Activated B cell treated with CpG ODN at 0.5 μM for 24 hours (primary cell): ENCODE measurements at regions not wholly inside any gene's neighbourhood (a gene's known extent, or its start where the extent isn't known, plus 50 kb on each side); places are given as distances from the start of the nearest gene placed in this dataset.

Experiments
- ATAC-seq: fragments of 200-7000 bp; cut with Tn5 transposase; one replicate; pipeline ENCODE4 v1.10.0; 2021; ENCODE audit warnings: low read depth, mild to moderate bottlenecking, moderate library complexity
- CTCF ChIA-PET: fragments of 350-600 bp; sonication (Branson Sonifier 250); formaldehyde crosslinking; loops from one replicate; lab custom pipeline; 2021; ENCODE audit warnings: antibody characterized with exemption; lab: Charles Lee
- POLR2A ChIA-PET: fragments of 350-600 bp; sonication (Branson Sonifier 250); formaldehyde crosslinking; loops from one replicate; lab custom pipeline; 2021; ENCODE audit warnings: antibody characterized with exemption; lab: Charles Lee
- DNase-seq: peaks from one replicate; pipeline ENCODE4 v3.0.0; 2022
- H3K27ac Mint-ChIP-seq: one replicate; pipeline ENCODE4 v1.8.0; 2020; ENCODE audit warnings: mixed read lengths
- H3K27me3 Mint-ChIP-seq: one replicate; pipeline ENCODE4 v1.8.0; 2021; ENCODE audit warnings: mixed read lengths
- H3K36me3 Mint-ChIP-seq: one replicate; pipeline ENCODE4 v1.8.0; 2021; ENCODE audit warnings: low read depth, mixed read lengths
- H3K4me1 Mint-ChIP-seq: one replicate; pipeline ENCODE4 v1.8.0; 2021; ENCODE audit warnings: mixed read lengths
- H3K4me3 Mint-ChIP-seq: one replicate; pipeline ENCODE4 v1.8.0; 2020; ENCODE audit warnings: mild to moderate bottlenecking, mixed read lengths
- H3K9me3 Mint-ChIP-seq: one replicate; pipeline ENCODE4 v1.8.0; 2020; ENCODE audit warnings: mixed read lengths
- CTCF ChIP-seq: fragments of 200-600 bp; IDR thresholded peaks from one replicate; pipeline ENCODE4 v1.8.0; 2022; ENCODE audit warnings: antibody characterized with exemption, mild to moderate bottlenecking
- intact Hi-C: fragments of 100-400 bp; cut with micrococcal nuclease; formaldehyde crosslinking; loops from one replicate; pipeline ENCODE4 v1.15.1; 2024

DNA sequence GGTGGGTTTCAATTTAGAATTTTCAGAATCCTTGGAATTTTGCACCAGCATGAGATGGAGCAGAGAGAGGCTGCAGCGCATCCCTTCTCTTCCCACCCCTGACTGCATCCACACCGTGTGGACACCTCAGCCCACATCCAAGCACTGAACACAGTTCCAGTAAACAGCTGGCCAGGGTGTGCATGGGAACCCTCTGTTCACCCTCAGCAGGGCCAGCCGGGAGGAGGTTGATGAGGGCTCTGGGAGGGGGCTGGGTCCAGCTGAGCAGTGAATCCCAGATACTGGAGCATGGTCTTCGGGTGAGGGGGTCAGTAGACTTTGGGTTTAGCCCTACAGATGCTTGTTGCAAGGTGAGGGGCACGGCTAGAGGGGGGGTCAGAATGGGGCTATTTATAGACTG is 85.8 kb downstream of the RPLP1 start:
- ChIA-PET CTCF (no interaction called here), POLR2A (no interaction called here)
- Mint-ChIP-seq H3K27me3 (peaks cover 11% of the 10 kb centered on the region), H3K4me3 (no peak overlapping the region), H3K9me3 (no peaks in the 10 kb centered on the region), H3K4me1 (no peaks in the 10 kb centered on the region), H3K27ac (no peak overlapping the region), H3K36me3 (no peaks in the 10 kb centered on the region)
- DNase-seq (no peak), ATAC-seq (no peak)
- TF ChIP-seq CTCF: no peak
- intact Hi-C loops: no loop called here

DNA sequence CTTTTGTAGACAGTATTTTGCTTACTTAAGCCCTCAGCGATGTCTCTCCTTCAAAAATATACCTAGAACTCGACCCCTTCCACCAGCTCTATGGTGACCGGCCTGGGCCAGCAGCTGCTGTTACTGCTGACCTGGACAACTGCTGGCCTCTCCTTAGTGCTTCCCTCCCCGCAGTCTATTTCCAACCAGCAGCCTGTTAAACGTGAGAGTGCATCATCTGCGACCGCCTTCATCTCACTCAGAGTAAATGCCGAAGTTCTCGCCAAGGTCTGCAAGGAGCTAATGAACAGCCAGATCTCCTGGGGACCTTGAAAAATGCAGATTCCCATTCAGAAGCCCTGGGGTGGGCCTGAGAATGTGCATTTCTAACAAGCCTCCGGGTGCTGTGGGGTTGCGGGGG is 86.7 kb downstream of the RPLP1 start:
- no peak for DNase-seq
- ATAC-seq: no peak
- Mint-ChIP-seq H3K4me1 (no peaks in the 10 kb centered on the region), H3K36me3 (no peaks in the 10 kb centered on the region), H3K27ac (no peak overlapping the region), H3K4me3 (no peak overlapping the region), H3K9me3 (no peaks in the 10 kb centered on the region), H3K27me3 (peaks cover 11% of the 10 kb centered on the region)
- ChIA-PET POLR2A (no interaction called here), CTCF (no interaction called here)
- no peak for TF ChIP-seq CTCF
- intact Hi-C loops: no loop called here

DNA sequence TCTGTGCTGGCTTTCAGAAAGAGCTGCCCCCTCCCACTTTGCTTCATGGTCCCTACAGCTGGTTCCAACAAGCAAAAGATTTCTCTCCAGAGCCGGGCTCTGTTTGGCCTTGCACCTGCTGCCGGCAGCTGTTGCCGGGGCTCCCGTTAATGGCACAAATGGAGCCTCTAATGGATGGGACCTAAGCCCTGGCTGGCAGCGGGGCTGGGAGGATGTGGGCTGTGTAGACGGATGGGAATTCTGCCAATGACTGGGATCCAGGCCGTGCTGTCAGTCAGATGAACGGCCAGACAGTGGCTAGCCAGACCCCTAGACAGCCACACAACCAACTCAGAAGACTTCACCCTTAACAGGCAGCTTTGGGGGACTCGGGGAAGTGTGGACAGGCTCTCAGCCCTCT is 88.0 kb downstream of the RPLP1 start:
- peaks cover 9% of the 10 kb centered on the region for H3K27me3 Mint-ChIP-seq
- H3K27ac Mint-ChIP-seq: no peak overlapping the region
- H3K36me3 Mint-ChIP-seq: no peaks in the 10 kb centered on the region
- DNase-seq: no peak
- TF ChIP-seq CTCF: no peak
- no peak overlapping the region for H3K4me3 Mint-ChIP-seq
- ChIA-PET POLR2A (no interaction called here), CTCF (no interaction called here)
- H3K4me1 Mint-ChIP-seq: no peaks in the 10 kb centered on the region
- no peak for ATAC-seq
- intact Hi-C loops: no loop called here
- H3K9me3 Mint-ChIP-seq: no peaks in the 10 kb centered on the region

DNA sequence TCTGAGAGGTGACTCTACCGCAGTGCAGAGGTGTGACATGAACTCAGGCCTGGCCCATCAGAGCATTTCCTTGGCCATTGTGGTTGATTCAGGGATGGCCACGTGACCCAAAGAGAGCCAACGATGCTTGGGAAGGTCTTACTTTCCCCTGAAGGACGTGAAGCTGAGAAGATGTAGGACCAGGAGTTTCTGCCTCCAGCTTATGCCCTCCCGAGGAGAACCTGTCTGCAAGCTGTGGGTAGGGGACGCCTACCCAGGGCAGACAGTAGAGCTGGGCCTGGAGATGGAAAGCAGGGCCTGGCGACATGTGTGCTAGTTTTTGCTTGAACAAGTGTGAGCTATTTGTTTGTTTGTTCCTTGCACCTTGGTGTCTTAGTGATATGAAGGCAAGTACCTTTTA is 89.4 kb downstream of the RPLP1 start:
- H3K36me3 Mint-ChIP-seq: no peaks in the 10 kb centered on the region
- no peak for TF ChIP-seq CTCF
- H3K4me1 Mint-ChIP-seq: no peaks in the 10 kb centered on the region
- CTCF ChIA-PET: no interaction called here
- DNase-seq (no peak), ATAC-seq (no peak)
- intact Hi-C loops: no loop called here
- H3K9me3 Mint-ChIP-seq: no peaks in the 10 kb centered on the region
- H3K27ac Mint-ChIP-seq: no peak overlapping the region
- H3K4me3 Mint-ChIP-seq: no peak overlapping the region
- POLR2A ChIA-PET: no interaction called here
- H3K27me3 Mint-ChIP-seq: peaks cover 12% of the 10 kb centered on the region

- Mint-ChIP-seq H3K4me1 (no peaks in the 10 kb centered on the region), H3K27ac (no peak overlapping the region), H3K9me3 (no peaks in the 10 kb centered on the region), H3K27me3 (peaks cover 18% of the 10 kb centered on the region), H3K36me3 (no peaks in the 10 kb centered on the region), H3K4me3 (no peak overlapping the region)
- DNase-seq (no peak), ATAC-seq (no peak)
- POLR2A ChIA-PET: no interaction called here
- intact Hi-C loops: no loop called here
- TF ChIP-seq CTCF: no peak
- CTCF ChIA-PET: interaction anchor here (1.1 kb wide), 1 partner anchor 24 kb away, joined by 3 read pairs; no protein-coding TSS in a partner anchor
Measured at GRCh38 chr15:69543681-69544364, 91.2 kb downstream of the RPLP1 start.
